ENCODE measurements at regions not wholly inside any gene's neighbourhood (a gene's known extent, or its start where the extent isn't known, plus 50 kb on each side); places are given as distances from the start of the nearest gene placed in this dataset.

- TF ChIP-seq CTCF (IDR thresholded peaks at IDR 0.05; ENCODE audit: extremely low read depth in 1 of 2, insufficient read depth in 1 of 2, low read depth in 1 of 2, low read length in 2 of 2) (no peak), EZH2 (IDR thresholded peaks at IDR 0.05; ENCODE audit: borderline replicate concordance, low read depth, low read length, severe bottlenecking) (no peak)
These were observed 362.9 kb upstream of the SOX9 start for GRCh38 chr17:71757956-71758355.

Measured in endothelial cell of umbilical vein (primary cell).